GM23338 (cell line): ENCODE measurements at regions not wholly inside any gene's neighbourhood (a gene's known extent, or its start where the extent isn't known, plus 50 kb on each side); places are given as distances from the start of the nearest gene placed in this dataset.

ENCODE experiments used
- ATAC-seq: fragments of 200-7000 bp; cut with Tn5 transposase; 3 replicates; pipeline ENCODE4 v1.9.1; 2020
- DNase-seq: peaks from one replicate; pipeline ENCODE4 v3.0.0-alpha.2; 2015; ENCODE audit warnings: low spot score
- H2AFZ ChIP-seq: fragments of 200-600 bp; sonication (generic); 2 replicates; pipeline ENCODE4 v1.8.0; 2016; ENCODE audit warnings: antibody characterized with exemption, mild to moderate bottlenecking, moderate library complexity
- H3F3A ChIP-seq: fragments of 200-600 bp; sonication (generic); replicated peaks from 2 replicates; pipeline ENCODE4 v1.8.0; 2017; ENCODE audit warnings: antibody characterized with exemption, mixed run types, low read depth
- H3K27ac ChIP-seq: fragments of 200-600 bp; sonication (generic); 2 replicates; pipeline ENCODE4 v1.6.1; 2016; ENCODE audit warnings: low read depth
- H3K27me3 ChIP-seq: fragments of 200-600 bp; sonication (generic); 2 replicates; pipeline ENCODE4 v1.8.0; 2016; ENCODE audit warnings: mild to moderate bottlenecking, mixed run types, moderate library complexity; ENCODE audit not compliant: insufficient read depth
- H3K36me3 ChIP-seq: fragments of 200-600 bp; sonication (generic); 2 replicates; pipeline ENCODE4 v1.8.0; 2016; ENCODE audit warnings: mild to moderate bottlenecking; ENCODE audit not compliant: insufficient read depth
- H3K4me1 ChIP-seq: fragments of 200-600 bp; sonication (generic); 2 replicates; pipeline ENCODE4 v1.8.0; 2016; ENCODE audit warnings: mild to moderate bottlenecking, moderate library complexity; ENCODE audit not compliant: insufficient read depth
- H3K4me2 ChIP-seq: fragments of 200-600 bp; sonication (generic); 2 replicates; pipeline ENCODE4 v1.7.1; 2017; ENCODE audit warnings: mixed run types
- H3K4me3 ChIP-seq: fragments of 200-600 bp; sonication (generic); 2 replicates; pipeline ENCODE4 v1.6.1; 2016; ENCODE audit warnings: mixed run types
- H3K79me2 ChIP-seq: fragments of 200-600 bp; sonication (generic); replicated peaks from 2 replicates; pipeline ENCODE4 v1.8.0; 2017; ENCODE audit warnings: mild to moderate bottlenecking; ENCODE audit not compliant: insufficient read depth
- H3K9me2 ChIP-seq: fragments of 200-600 bp; sonication (generic); 2 replicates; pipeline ENCODE4 v1.8.0; 2017; ENCODE audit not compliant: insufficient read depth
- H4K20me1 ChIP-seq: fragments of 200-600 bp; sonication (generic); replicated peaks from 2 replicates; pipeline ENCODE4 v1.8.0; 2017; ENCODE audit warnings: mild to moderate bottlenecking; ENCODE audit not compliant: insufficient read depth
- H3K27ac Mint-ChIP-seq: 2 replicates; pipeline ENCODE4 v1.8.0; 2020; ENCODE audit warnings: inconsistent platforms, mild to moderate bottlenecking, moderate library complexity, mixed read lengths
- H3K27me3 Mint-ChIP-seq: 3 replicates; pipeline ENCODE4 v1.8.0; 2022; ENCODE audit warnings: low read depth, mild to moderate bottlenecking, moderate library complexity, mixed read lengths, inconsistent platforms; ENCODE audit not compliant: insufficient read depth, poor library complexity
- H3K36me3 Mint-ChIP-seq: 3 replicates; pipeline ENCODE4 v1.8.0; 2021; ENCODE audit warnings: low read depth, mild to moderate bottlenecking, inconsistent platforms, moderate library complexity, mixed read lengths
- H3K4me1 Mint-ChIP-seq: 3 replicates; pipeline ENCODE4 v1.8.0; 2020; ENCODE audit warnings: mild to moderate bottlenecking, inconsistent platforms, mixed read lengths
- H3K4me3 Mint-ChIP-seq: 3 replicates; pipeline ENCODE4 v1.8.0; 2021; ENCODE audit warnings: moderate library complexity, mild to moderate bottlenecking, inconsistent platforms, mixed read lengths
- H3K9me3 Mint-ChIP-seq: 3 replicates; pipeline ENCODE4 v1.8.0; 2020; ENCODE audit warnings: moderate library complexity, mild to moderate bottlenecking, inconsistent platforms, mixed read lengths
- CREB1 ChIP-seq: fragments of 250-450 bp; sonication (Bioruptor Pico); IDR thresholded peaks from 2 replicates; pipeline ENCODE4 v1.5.0; 2020; ENCODE audit warnings: low read depth, mild to moderate bottlenecking, moderate library complexity
- EZH2 ChIP-seq: fragments of 200-600 bp; sonication (generic); IDR thresholded peaks from one replicate; pipeline ENCODE4 v1.8.0; 2017; ENCODE audit warnings: antibody characterized with exemption, mild to moderate bottlenecking, low read depth; ENCODE audit not compliant: unreplicated experiment
- EZH2phosphoT487 ChIP-seq: fragments of 200-600 bp; sonication (generic); IDR thresholded peaks from one replicate; pipeline ENCODE4 v1.8.1; 2018; ENCODE audit warnings: antibody characterized with exemption; ENCODE audit not compliant: unreplicated experiment
- JUNB ChIP-seq: IDR thresholded peaks from one replicate; pipeline ENCODE4 v1.6.1; 2016; ENCODE audit warnings: antibody characterized with exemption; ENCODE audit not compliant: unreplicated experiment
- NANOG ChIP-seq: IDR thresholded peaks from 2 replicates; pipeline ENCODE4 v1.6.1; 2016; ENCODE audit warnings: antibody characterized with exemption, borderline replicate concordance
- POLR2AphosphoS5 ChIP-seq: IDR thresholded peaks from 2 replicates; pipeline ENCODE4 v1.6.1; 2016; ENCODE audit warnings: antibody characterized with exemption, low read depth
- STAT1 ChIP-seq: IDR thresholded peaks from one replicate; pipeline ENCODE4 v1.6.1; 2016; ENCODE audit warnings: antibody characterized with exemption; ENCODE audit not compliant: unreplicated experiment
- ZNF114 ChIP-seq: fragments of 250-450 bp; sonication (Bioruptor Pico); IDR thresholded peaks from 2 replicates; pipeline ENCODE4 v1.5.0; 2020; ENCODE audit warnings: mild to moderate bottlenecking, moderate library complexity
- ZNF331 ChIP-seq: fragments of 250-450 bp; sonication (Bioruptor Pico); IDR thresholded peaks from 2 replicates; pipeline ENCODE4 v1.5.0; 2020; ENCODE audit warnings: low read depth, mild to moderate bottlenecking, moderate library complexity
- TF ChIP-seq, protein P1 (sequence below), 2 experiments: fragments of 200-600 bp in 1 of 2; sonication (generic) in 1 of 2; conservative IDR thresholded peaks; 2 replicates each; pipeline versions ENCODE4 v1.5.1 to v1.6.1; 2016 to 2017; ENCODE audit warnings: antibody characterized with exemption in 2 of 2, low read depth in 2 of 2, mild to moderate bottlenecking in 2 of 2, moderate library complexity in 1 of 2
- TF ChIP-seq, protein P2 (sequence below): IDR thresholded peaks from 2 replicates; pipeline ENCODE4 v1.6.1; 2016; ENCODE audit warnings: antibody characterized with exemption
- TF ChIP-seq, protein P3 (sequence below): fragments of 250-450 bp; sonication (Bioruptor Pico); IDR thresholded peaks from 2 replicates; pipeline ENCODE4 v1.5.0; 2020; ENCODE audit warnings: mild to moderate bottlenecking, moderate library complexity
- TF ChIP-seq, protein P4 (sequence below): IDR thresholded peaks from one replicate; pipeline ENCODE4 v1.6.1; 2018; ENCODE audit warnings: antibody characterized with exemption; ENCODE audit not compliant: unreplicated experiment

DNA sequence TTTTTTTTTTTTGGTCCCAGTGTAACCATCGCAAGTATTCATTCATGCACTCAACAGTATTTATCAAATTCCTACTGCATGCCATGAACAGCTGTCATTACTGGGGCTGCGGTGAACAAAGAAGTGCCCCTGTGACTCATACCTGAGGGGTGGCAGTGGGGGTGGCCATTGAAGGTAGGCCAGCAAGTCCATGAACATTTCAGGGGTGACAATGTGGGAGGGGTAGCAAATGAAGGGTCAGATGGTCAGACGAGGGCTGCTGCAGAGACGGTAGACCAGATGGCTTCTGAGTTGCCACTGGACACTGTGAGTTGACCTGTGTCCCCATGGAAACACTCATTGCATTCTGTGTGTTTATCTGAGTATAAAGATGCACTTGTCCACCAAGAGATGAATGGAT lies 92.5 kb upstream of the PITRM1 start:
- H3K27ac ChIP-seq: no peak overlapping the region
- H3K4me3 ChIP-seq: no peak overlapping the region
- TF ChIP-seq ZNF331 (CRISPR knock-in tag): no peak
- TF ChIP-seq, protein P1, sequence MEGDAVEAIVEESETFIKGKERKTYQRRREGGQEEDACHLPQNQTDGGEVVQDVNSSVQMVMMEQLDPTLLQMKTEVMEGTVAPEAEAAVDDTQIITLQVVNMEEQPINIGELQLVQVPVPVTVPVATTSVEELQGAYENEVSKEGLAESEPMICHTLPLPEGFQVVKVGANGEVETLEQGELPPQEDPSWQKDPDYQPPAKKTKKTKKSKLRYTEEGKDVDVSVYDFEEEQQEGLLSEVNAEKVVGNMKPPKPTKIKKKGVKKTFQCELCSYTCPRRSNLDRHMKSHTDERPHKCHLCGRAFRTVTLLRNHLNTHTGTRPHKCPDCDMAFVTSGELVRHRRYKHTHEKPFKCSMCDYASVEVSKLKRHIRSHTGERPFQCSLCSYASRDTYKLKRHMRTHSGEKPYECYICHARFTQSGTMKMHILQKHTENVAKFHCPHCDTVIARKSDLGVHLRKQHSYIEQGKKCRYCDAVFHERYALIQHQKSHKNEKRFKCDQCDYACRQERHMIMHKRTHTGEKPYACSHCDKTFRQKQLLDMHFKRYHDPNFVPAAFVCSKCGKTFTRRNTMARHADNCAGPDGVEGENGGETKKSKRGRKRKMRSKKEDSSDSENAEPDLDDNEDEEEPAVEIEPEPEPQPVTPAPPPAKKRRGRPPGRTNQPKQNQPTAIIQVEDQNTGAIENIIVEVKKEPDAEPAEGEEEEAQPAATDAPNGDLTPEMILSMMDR (conservative IDR thresholded peaks at IDR 0.05; ENCODE audit: low read depth in 2 of 2): no peak
- no peak for TF ChIP-seq NANOG
- no peak for TF ChIP-seq ZNF114 (CRISPR knock-in tag)
- TF ChIP-seq, protein P2, sequence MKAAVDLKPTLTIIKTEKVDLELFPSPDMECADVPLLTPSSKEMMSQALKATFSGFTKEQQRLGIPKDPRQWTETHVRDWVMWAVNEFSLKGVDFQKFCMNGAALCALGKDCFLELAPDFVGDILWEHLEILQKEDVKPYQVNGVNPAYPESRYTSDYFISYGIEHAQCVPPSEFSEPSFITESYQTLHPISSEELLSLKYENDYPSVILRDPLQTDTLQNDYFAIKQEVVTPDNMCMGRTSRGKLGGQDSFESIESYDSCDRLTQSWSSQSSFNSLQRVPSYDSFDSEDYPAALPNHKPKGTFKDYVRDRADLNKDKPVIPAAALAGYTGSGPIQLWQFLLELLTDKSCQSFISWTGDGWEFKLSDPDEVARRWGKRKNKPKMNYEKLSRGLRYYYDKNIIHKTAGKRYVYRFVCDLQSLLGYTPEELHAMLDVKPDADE: no peak
- TF ChIP-seq, protein P3, sequence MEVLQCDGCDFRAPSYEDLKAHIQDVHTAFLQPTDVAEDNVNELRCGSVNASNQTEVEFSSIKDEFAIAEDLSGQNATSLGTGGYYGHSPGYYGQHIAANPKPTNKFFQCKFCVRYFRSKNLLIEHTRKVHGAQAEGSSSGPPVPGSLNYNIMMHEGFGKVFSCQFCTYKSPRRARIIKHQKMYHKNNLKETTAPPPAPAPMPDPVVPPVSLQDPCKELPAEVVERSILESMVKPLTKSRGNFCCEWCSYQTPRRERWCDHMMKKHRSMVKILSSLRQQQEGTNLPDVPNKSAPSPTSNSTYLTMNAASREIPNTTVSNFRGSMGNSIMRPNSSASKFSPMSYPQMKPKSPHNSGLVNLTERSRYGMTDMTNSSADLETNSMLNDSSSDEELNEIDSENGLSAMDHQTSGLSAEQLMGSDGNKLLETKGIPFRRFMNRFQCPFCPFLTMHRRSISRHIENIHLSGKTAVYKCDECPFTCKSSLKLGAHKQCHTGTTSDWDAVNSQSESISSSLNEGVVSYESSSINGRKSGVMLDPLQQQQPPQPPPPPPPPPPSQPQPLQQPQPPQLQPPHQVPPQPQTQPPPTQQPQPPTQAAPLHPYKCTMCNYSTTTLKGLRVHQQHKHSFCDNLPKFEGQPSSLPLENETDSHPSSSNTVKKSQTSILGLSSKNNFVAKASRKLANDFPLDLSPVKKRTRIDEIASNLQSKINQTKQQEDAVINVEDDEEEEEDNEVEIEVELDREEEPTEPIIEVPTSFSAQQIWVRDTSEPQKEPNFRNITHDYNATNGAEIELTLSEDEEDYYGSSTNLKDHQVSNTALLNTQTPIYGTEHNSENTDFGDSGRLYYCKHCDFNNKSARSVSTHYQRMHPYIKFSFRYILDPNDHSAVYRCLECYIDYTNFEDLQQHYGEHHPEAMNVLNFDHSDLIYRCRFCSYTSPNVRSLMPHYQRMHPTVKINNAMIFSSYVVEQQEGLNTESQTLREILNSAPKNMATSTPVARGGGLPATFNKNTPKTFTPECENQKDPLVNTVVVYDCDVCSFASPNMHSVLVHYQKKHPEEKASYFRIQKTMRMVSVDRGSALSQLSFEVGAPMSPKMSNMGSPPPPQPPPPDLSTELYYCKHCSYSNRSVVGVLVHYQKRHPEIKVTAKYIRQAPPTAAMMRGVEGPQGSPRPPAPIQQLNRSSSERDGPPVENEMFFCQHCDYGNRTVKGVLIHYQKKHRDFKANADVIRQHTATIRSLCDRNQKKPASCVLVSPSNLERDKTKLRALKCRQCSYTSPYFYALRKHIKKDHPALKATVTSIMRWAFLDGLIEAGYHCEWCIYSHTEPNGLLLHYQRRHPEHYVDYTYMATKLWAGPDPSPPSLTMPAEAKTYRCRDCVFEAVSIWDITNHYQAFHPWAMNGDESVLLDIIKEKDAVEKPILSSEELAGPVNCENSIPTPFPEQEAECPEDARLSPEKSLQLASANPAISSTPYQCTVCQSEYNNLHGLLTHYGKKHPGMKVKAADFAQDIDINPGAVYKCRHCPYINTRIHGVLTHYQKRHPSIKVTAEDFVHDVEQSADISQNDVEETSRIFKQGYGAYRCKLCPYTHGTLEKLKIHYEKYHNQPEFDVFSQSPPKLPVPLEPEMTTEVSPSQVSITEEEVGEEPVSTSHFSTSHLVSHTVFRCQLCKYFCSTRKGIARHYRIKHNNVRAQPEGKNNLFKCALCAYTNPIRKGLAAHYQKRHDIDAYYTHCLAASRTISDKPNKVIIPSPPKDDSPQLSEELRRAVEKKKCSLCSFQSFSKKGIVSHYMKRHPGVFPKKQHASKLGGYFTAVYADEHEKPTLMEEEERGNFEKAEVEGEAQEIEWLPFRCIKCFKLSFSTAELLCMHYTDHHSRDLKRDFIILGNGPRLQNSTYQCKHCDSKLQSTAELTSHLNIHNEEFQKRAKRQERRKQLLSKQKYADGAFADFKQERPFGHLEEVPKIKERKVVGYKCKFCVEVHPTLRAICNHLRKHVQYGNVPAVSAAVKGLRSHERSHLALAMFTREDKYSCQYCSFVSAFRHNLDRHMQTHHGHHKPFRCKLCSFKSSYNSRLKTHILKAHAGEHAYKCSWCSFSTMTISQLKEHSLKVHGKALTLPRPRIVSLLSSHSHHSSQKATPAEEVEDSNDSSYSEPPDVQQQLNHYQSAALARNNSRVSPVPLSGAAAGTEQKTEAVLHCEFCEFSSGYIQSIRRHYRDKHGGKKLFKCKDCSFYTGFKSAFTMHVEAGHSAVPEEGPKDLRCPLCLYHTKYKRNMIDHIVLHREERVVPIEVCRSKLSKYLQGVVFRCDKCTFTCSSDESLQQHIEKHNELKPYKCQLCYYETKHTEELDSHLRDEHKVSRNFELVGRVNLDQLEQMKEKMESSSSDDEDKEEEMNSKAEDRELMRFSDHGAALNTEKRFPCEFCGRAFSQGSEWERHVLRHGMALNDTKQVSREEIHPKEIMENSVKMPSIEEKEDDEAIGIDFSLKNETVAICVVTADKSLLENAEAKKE (CRISPR knock-in tag): no peak
- TF ChIP-seq EZH2: no peak
- no peak for TF ChIP-seq POLR2AphosphoS5
- TF ChIP-seq EZH2phosphoT487: no peak
- TF ChIP-seq JUNB: no peak
- TF ChIP-seq, protein P4, sequence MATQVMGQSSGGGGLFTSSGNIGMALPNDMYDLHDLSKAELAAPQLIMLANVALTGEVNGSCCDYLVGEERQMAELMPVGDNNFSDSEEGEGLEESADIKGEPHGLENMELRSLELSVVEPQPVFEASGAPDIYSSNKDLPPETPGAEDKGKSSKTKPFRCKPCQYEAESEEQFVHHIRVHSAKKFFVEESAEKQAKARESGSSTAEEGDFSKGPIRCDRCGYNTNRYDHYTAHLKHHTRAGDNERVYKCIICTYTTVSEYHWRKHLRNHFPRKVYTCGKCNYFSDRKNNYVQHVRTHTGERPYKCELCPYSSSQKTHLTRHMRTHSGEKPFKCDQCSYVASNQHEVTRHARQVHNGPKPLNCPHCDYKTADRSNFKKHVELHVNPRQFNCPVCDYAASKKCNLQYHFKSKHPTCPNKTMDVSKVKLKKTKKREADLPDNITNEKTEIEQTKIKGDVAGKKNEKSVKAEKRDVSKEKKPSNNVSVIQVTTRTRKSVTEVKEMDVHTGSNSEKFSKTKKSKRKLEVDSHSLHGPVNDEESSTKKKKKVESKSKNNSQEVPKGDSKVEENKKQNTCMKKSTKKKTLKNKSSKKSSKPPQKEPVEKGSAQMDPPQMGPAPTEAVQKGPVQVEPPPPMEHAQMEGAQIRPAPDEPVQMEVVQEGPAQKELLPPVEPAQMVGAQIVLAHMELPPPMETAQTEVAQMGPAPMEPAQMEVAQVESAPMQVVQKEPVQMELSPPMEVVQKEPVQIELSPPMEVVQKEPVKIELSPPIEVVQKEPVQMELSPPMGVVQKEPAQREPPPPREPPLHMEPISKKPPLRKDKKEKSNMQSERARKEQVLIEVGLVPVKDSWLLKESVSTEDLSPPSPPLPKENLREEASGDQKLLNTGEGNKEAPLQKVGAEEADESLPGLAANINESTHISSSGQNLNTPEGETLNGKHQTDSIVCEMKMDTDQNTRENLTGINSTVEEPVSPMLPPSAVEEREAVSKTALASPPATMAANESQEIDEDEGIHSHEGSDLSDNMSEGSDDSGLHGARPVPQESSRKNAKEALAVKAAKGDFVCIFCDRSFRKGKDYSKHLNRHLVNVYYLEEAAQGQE: no peak
- no peak for TF ChIP-seq CREB1 (CRISPR knock-in tag)
- TF ChIP-seq STAT1: no peak
- no peaks in the 10 kb centered on the region for H3K9me2 ChIP-seq
- DNase-seq (no peak), ATAC-seq (no peak)
- H3K4me2 ChIP-seq: no peak overlapping the region
- Mint-ChIP-seq H3K27ac (no peak overlapping the region), H3K4me3 (no peak overlapping the region), H3K4me1 (peaks cover 17% of the 10 kb centered on the region), H3K36me3 (no peaks in the 10 kb centered on the region), H3K27me3 (no peaks in the 10 kb centered on the region), H3K9me3 (no peaks in the 10 kb centered on the region)
- H3K79me2 ChIP-seq: no peaks in the 10 kb centered on the region
- H3K4me1 ChIP-seq: peaks cover 8% of the 10 kb centered on the region; the same call in 1 of the 2 replicates
- H3K36me3 ChIP-seq: no peaks in the 10 kb centered on the region
- H4K20me1 ChIP-seq: no peaks in the 10 kb centered on the region
- no peaks in the 10 kb centered on the region for H3K27me3 ChIP-seq
- H2AFZ ChIP-seq: no peak overlapping the region
- no peaks in the 10 kb centered on the region for H3F3A ChIP-seq
